HG02884 (cell line): ENCODE measurements at regions not wholly inside any gene's neighbourhood (a gene's known extent, or its start where the extent isn't known, plus 50 kb on each side); places are given as distances from the start of the nearest gene placed in this dataset.
"Not testable (repeated sequence)": the region's sequence is repeated elsewhere in the genome, so short reads cannot be mapped to it uniquely, and the experiment has no call there.

Experiments
- ATAC-seq: cut with Tn5 transposase; IDR thresholded peaks from one replicate; pipeline ENCODE4 v1.9.1; 2021; ENCODE audit warnings: mild to moderate bottlenecking, moderate library complexity; ENCODE audit not compliant: unreplicated experiment

DNA sequence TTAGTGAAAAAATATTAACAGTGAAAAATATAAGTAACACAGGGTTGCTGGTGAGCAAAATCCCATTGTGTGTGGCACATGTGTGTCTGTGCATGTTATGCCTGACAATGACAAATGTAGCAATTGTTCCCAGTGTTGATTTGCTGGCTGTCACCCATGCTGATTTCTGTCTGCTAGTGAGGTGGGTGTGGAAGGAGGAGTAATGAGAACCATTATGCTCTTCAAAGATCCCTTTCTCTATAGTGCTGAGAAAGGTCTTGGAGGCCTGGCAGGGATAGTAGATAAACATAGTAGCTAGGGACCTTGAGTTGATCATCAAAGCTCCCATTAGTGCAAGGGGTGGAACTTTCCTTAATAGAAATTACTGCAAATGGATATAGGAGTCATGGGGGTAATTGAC is 152.5 kb upstream of the CLINT1 start:
- no peak for ATAC-seq

DNA sequence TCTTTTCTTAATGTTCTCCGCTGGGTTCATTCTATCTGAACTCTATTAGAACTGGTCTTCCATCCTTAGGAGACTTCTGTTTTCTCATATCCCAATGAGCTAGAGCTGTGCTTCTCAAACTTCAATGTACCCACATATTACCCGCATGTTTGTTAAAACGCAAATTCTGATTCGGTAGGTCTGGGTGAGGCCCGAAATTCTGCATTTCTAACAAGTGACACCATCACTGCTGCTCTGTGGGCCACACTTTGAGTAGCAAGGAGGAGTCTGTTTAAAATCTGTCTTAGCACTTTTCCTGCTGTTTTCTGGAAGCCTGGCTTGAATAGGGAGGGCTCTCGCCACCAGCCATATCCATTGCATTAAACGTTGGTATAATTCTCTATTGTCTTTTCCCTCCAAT is 151.9 kb upstream of the CLINT1 start:
- no peak for ATAC-seq

GRCh38 chr5:158007336-158007735 is 148.4 kb upstream of the CLINT1 start:
- ATAC-seq: no peak

GRCh38 chr5:157999696-158000095 is 140.8 kb upstream of the CLINT1 start:
- ATAC-seq: no peak

DNA sequence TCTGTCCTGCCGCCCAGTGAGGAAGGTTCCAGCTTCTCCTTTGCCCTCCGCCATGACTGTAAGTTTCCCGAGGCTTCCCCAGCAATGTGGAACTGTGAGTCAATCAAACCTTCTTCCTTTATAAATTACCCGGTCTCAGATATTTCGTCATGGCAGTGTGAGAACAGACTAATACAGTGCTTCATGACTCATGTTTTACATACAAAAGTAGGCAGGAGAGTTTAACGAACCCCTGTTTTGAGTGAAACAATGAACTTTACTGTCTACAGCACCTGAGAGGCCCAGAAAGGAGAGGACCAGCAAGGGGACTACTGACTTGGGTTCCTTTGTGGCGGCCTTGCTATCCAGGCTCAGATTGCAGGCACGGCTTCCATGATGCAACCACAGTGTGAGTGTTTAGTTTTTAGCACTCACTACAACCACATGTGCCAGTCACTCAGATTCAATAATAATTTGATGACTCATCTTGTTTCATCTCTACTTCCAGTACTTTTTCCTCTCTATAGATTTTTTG is 139.1 kb upstream of the CLINT1 start:
- no peak for ATAC-seq

- peak; percentile 72 for ATAC-seq
Measured at GRCh38 chr5:157994906-157995519, 136.1 kb upstream of the CLINT1 start.

DNA sequence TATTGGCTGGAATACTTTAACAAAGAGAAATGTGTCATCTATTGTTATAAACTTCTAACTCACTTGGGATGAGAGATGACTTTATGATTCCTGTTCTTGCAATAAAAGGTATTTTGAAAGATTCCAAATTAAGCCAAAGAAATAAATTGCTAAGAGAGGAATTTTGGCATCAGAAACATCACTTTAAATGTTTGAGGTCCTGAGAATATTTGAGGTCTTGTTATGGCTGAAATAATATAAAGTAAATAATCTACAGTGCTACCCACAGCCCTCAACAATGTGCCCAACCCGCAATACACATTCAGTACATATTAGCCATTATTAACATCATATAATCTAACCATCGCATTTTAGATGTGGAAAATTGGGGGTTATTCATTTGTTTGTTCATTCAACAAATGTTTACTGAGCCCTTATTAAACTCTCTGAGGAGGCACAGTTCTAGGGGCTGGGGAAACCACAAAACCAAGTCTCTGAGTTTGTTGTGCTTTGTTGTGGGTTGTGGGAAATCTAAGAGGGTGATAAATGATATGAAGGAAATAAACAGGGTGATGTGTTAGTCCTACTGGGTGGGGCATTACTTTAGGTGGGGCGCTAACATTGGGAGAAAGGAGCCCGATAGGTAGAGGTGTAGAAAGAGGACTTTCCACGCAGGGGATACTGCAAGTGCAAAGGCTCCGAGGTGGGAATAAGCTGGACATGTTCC is 135.2 kb upstream of the CLINT1 start:
- ATAC-seq: no peak

GRCh38 chr5:157993201-157993600 is 134.3 kb upstream of the CLINT1 start:
- no peak for ATAC-seq

GRCh38 chr5:157990583-157991181 is 131.7 kb upstream of the CLINT1 start:
- ATAC-seq: no peak

DNA sequence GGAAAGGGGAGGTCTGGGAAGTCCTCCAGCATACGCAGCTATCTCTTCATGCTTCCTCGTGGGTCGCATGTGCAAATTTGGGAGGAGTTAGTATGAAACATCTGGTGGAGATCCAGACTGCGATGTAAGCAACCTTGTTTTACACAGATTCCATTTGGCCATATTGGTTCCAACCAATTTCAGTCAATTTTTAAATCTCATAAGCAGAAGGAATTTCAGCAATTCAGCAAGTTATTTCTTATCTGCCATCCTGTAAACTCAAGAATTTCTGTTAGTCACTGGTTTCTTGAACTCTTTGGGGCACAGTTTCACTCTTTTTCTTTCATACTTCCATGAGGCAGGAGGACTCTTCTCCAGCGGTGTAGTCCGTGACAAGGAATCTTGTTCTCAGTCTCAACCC is 130.4 kb upstream of the CLINT1 start:
- ATAC-seq: no peak

DNA sequence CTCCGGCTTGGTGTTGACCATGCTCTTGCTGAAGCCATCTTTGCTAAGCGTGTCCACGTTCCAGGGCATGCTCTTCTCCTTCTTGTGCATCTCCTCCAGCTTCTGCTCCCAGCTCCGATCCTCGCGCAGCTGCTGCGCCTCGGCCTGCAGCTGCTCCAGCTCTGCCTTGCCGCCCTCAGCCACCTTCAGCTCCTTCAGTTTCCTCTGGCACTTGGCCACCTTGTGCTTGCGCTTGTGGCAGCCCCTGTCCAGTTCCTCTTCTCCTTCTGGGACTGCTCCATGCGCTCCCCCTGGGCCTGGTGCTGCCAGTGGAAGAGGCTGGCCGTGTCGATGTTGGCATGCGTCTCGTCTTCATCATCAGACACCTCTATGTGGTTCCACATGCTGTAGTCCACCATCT is 128.3 kb upstream of the CLINT1 start:
- no peak for ATAC-seq

DNA sequence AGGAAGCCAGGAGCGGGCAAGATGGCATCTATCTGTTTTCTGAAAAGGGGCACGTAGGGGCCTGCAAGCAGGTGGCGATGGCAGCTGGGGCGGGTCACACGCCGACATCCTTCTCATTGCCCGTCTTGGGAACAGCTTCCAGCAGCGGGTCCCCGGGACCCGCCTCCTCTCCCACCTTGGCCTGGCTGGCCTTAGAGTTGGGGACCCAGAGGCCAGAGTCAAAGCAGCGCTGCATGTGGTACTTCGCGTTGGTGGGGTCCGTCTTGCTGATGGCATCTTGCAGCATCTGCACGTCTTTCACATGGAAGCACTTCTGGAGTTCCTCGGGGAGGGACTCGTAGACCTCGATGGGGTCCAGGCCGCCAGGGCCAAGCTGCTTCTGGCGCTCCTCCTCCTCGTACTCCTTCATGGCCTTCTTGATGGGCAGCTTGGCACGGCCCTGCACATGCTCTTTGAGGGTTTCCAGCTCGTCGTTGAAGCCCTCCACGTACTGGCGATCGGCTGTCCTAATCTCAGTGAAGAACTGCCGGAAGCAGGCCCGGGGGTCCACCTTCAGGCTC is 127.6 kb upstream of the CLINT1 start:
- ATAC-seq: no peak

DNA sequence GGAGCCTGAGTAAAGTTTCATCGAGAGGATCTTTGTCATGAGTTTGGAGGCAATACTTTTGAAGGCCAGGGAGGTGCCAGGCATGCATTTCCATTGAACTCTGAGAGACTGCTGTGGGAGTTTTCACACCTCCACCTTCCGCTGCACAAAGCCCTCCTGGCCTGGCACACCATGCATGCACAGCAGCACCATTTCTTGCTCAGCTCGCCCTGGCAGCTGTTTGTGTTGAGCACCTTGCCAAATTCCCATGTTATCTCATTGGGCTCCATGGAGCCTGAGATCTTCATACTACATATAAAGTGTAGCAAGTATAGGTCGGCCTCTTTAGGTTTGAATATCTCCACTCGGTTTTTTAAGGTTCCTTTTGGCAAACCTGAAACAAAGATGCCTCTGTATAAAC is 125.7 kb upstream of the CLINT1 start:
- no peak for ATAC-seq

DNA sequence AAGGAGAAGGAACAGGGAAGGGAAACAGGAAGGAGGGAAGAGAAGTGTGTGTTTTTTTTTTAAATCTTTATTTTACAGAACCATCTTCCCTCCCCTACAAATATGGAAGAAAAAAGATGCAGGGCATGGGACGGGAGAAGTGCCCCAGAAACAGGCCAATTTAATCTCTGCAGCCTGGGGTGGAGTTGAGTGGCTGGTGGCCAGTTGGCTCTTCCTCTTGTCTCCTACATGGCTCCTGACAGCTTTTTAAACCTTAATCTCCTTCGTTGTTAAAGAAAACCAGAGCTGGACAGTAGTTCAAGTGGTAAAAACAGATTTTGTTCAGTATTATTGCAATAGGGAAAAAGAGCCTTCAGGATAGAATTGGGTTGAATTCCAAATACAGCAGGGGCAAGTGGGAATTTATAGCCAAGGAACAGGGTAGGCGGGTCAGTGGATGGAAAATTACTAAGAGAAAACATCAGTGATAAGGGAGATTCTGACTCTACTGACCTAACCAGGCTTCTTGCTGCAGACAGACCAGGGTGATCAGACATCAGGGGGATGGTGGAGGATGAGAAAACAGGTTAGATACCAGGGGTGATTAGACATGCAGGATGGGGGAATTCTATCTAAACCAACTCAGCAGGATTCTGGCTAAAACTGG is 125.1 kb upstream of the CLINT1 start:
- ATAC-seq: no peak

GRCh38 chr5:157978061-157978460 is 119.1 kb upstream of the CLINT1 start:
- ATAC-seq: no peak

DNA sequence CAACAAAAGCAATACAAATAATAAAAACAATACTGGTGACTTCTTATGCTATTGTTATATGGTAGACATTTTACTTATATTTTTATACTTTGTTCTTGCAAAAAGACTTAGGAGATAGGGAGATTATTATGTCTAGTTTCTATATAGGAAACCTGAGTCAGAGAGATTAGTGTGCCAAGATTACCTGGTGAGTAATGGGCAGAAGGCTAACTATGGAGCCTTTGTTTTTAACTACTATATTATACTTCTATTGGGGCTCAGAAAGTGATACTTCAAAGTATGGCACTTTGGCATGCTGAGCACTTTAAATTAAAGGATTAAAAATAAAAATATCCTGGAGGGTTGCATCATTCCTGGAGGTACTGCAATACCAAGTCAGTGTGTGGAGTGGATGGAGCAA is 117.5 kb upstream of the CLINT1 start:
- ATAC-seq: no peak

DNA sequence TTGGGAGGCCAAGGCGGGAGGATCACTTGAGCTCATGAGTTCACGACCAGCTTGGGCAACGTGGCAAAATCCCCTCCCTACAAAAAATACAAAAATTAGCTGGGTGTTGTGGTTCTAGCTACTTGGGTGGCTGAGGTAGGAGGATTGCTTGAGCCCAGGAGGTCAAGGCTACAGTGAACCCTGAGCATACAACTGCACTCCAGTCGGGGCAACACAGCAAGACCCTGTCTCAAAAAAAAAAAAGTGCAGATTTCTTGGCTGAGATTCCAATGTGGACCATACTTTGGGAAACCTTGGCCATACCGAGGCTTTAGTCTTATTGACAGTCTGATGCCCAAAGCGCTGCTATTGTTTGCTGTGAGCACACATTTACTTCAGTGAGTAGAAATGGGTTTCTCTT is 113.6 kb upstream of the CLINT1 start:
- no peak for ATAC-seq

DNA sequence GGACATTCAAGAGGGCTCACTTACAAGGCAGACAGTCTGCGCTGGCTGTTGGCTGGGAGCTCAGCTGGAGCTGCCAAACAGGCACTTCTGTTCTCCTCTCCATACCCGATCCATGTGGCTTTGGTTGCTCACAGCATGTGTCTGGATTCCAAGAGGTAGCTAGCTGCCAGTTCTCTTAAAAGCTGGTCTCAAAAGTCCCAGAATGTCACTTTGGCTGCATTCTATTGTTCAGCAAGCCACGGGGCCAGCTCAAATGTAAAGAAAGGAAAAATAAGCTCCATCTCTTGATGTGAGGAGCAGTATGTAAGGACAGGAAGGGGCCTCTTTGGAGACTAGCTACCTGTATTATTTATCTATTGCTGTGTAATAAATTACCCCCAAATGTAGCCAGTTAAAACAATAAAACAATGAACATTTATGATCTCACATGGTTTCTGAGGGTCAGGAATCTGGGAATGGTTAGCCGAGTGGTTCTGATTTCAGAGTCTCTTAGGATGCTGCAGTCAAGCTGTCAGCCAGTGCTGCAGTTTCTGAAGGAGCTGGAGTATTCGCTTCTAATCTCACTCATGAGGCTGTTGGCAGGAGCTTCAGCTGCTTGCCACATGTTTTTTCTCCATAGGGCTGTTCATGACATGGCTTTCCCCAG is 112.7 kb upstream of the CLINT1 start:
- no peak for ATAC-seq

- ATAC-seq: not testable (repeated sequence)
Measured at GRCh38 chr5:157968570-157968969, 109.6 kb upstream of the CLINT1 start.

- ATAC-seq: no peak
Measured at GRCh38 chr5:157965989-157966388, 107.0 kb upstream of the CLINT1 start.
